Nephron (organoid): ENCODE measurements at regions not wholly inside any gene's neighbourhood (a gene's known extent, or its start where the extent isn't known, plus 50 kb on each side); places are given as distances from the start of the nearest gene placed in this dataset.

Experiments used
- H3K27ac Mint-ChIP-seq, 3 experiments: 2 replicates each; pipeline ENCODE4 v1.8.0; 2020; ENCODE audit warnings: mixed read lengths in 3 of 3, mild to moderate bottlenecking in 2 of 3, moderate library complexity in 1 of 3
- H3K27me3 Mint-ChIP-seq: 2 replicates; pipeline ENCODE4 v1.8.0; 2021; ENCODE audit warnings: low read depth, mild to moderate bottlenecking, moderate library complexity, mixed read lengths
- H3K36me3 Mint-ChIP-seq: 2 replicates; pipeline ENCODE4 v1.8.0; 2020; ENCODE audit warnings: low read depth, mixed read lengths
- H3K4me1 Mint-ChIP-seq: 2 replicates; pipeline ENCODE4 v1.8.0; 2020; ENCODE audit warnings: mixed read lengths
- H3K4me3 Mint-ChIP-seq, 3 experiments: 2 replicates each; pipeline ENCODE4 v1.8.0; 2020; ENCODE audit warnings: mild to moderate bottlenecking in 3 of 3, mixed read lengths in 3 of 3, moderate library complexity in 2 of 3
- H3K9me3 Mint-ChIP-seq: 2 replicates; pipeline ENCODE4 v1.8.0; 2020; ENCODE audit warnings: mixed read lengths
- CTCF ChIP-seq, 3 experiments: fragments of 200-600 bp; sonication (generic); IDR thresholded peaks; one replicate each; pipeline ENCODE4 v1.5.0; 2021; ENCODE audit warnings: antibody characterized with exemption in 3 of 3; ENCODE audit not compliant: unreplicated experiment in 3 of 3

GRCh38 chr2:16031058-16031847, 90.9 kb downstream of the MYCN start:
- H3K4me3 Mint-ChIP-seq: no peak overlapping the region
- no peak overlapping the region for H3K27ac Mint-ChIP-seq
- no peaks in the 10 kb centered on the region for H3K9me3 Mint-ChIP-seq
- no peak for TF ChIP-seq CTCF (IDR thresholded peaks at IDR 0.05; ENCODE audit: unreplicated experiment in 3 of 3)
- H3K36me3 Mint-ChIP-seq: no peaks in the 10 kb centered on the region
- H3K27me3 Mint-ChIP-seq: peaks cover 4% of the 10 kb centered on the region
- no peaks in the 10 kb centered on the region for H3K4me1 Mint-ChIP-seq

- peaks cover 9% of the 10 kb centered on the region for H3K27me3 Mint-ChIP-seq
- no peak for TF ChIP-seq CTCF (IDR thresholded peaks at IDR 0.05; ENCODE audit: unreplicated experiment in 3 of 3)
- no peaks in the 10 kb centered on the region for H3K36me3 Mint-ChIP-seq
- no peak overlapping the region for H3K27ac Mint-ChIP-seq
- H3K9me3 Mint-ChIP-seq: no peaks in the 10 kb centered on the region
- H3K4me1 Mint-ChIP-seq: no peaks in the 10 kb centered on the region
- no peak overlapping the region for H3K4me3 Mint-ChIP-seq
These were observed 90.1 kb downstream of the MYCN start for GRCh38 chr2:16030206-16031057.

GRCh38 chr2:16028644-16029043, 88.3 kb downstream of the MYCN start:
- no peak overlapping the region for H3K4me3 Mint-ChIP-seq
- H3K36me3 Mint-ChIP-seq: no peaks in the 10 kb centered on the region
- no peaks in the 10 kb centered on the region for H3K4me1 Mint-ChIP-seq
- TF ChIP-seq CTCF (IDR thresholded peaks at IDR 0.05; ENCODE audit: unreplicated experiment in 3 of 3): no peak
- peaks cover 12% of the 10 kb centered on the region for H3K27me3 Mint-ChIP-seq
- no peak overlapping the region for H3K27ac Mint-ChIP-seq
- no peaks in the 10 kb centered on the region for H3K9me3 Mint-ChIP-seq

GRCh38 chr2:16026816-16027501, 86.6 kb downstream of the MYCN start:
- peaks cover 17% of the 10 kb centered on the region for H3K27me3 Mint-ChIP-seq
- H3K4me3 Mint-ChIP-seq: no peak overlapping the region
- H3K27ac Mint-ChIP-seq: no peak overlapping the region
- TF ChIP-seq CTCF (IDR thresholded peaks at IDR 0.05; ENCODE audit: unreplicated experiment in 3 of 3): no peak
- no peaks in the 10 kb centered on the region for H3K9me3 Mint-ChIP-seq
- no peaks in the 10 kb centered on the region for H3K36me3 Mint-ChIP-seq
- no peaks in the 10 kb centered on the region for H3K4me1 Mint-ChIP-seq

- no peak overlapping the region for H3K27ac Mint-ChIP-seq
- H3K4me3 Mint-ChIP-seq: no peak overlapping the region
- no peaks in the 10 kb centered on the region for H3K9me3 Mint-ChIP-seq
- H3K4me1 Mint-ChIP-seq: no peaks in the 10 kb centered on the region
- H3K36me3 Mint-ChIP-seq: no peaks in the 10 kb centered on the region
- H3K27me3 Mint-ChIP-seq: peaks cover 14% of the 10 kb centered on the region
- TF ChIP-seq CTCF (IDR thresholded peaks at IDR 0.05; ENCODE audit: unreplicated experiment in 3 of 3): no peak
These were observed 85.7 kb downstream of the MYCN start for GRCh38 chr2:16025876-16026640.
